Endothelial cell of umbilical vein (primary cell): ENCODE measurements at regions not wholly inside any gene's neighbourhood (a gene's known extent, or its start where the extent isn't known, plus 50 kb on each side); places are given as distances from the start of the nearest gene placed in this dataset.

Experiments used
- BruUV-seq: library from RNA; stranded (reverse); fragments of 400-500 nt; replicated peaks from 2 replicates; lab custom pipeline; 2021; lab: Mats Ljungman, UMichigan
- CTCF ChIA-PET: fragments of 300-600, 350-600 bp; sonication (Branson Sonifier 250); formaldehyde crosslinking; loops from one replicate; lab custom pipeline; 2021; ENCODE audit warnings: antibody characterized with exemption, inconsistent platforms; lab: Charles Lee
- POLR2A ChIA-PET: fragments of 300-600, 350-600 bp; sonication (Branson Sonifier 250); formaldehyde crosslinking; loops from one replicate; lab custom pipeline; 2021; ENCODE audit warnings: antibody characterized with exemption, inconsistent platforms; lab: Charles Lee
- DNase-seq: peaks from one replicate; pipeline ENCODE4 v3.0.0-alpha.2; 2011; ENCODE audit warnings: low read depth, low spot score
- FAIRE-seq: peaks from 2 replicates; lab custom pipeline; 2011; peaks lifted over from hg19 to GRCh38; lab: Jason Lieb, UNC
- H2AFZ ChIP-seq: 2 replicates; pipeline ENCODE4 v1.6.0; 2012; ENCODE audit warnings: low read depth, low read length, control low read depth, inconsistent platforms
- H3K27ac ChIP-seq: 2 replicates; pipeline ENCODE4 v1.5.1; 2011; ENCODE audit warnings: low read depth, mild to moderate bottlenecking, control low read depth, low read length, moderate library complexity; ENCODE audit not compliant: insufficient read depth
- H3K27me3 ChIP-seq, 2 experiments: 2 replicates each; pipeline versions ENCODE4 v1.6.0 to v1.6.1; 2011; ENCODE audit warnings: low read length in 2 of 2, mixed read lengths in 1 of 2; ENCODE audit not compliant: control insufficient read depth in 2 of 2, insufficient read depth in 2 of 2
- H3K36me3 ChIP-seq, 2 experiments: 2 replicates in 1 of 2; 3 replicates in 1 of 2; pipeline ENCODE4 v1.5.1; 2011; ENCODE audit warnings: low read length in 2 of 2, mild to moderate bottlenecking in 1 of 2, moderate library complexity in 1 of 2; ENCODE audit not compliant: control insufficient read depth in 2 of 2, insufficient read depth in 2 of 2; ENCODE audit errors: extremely low read depth in 1 of 2
- H3K4me1 ChIP-seq: 3 replicates; pipeline ENCODE4 v1.5.1; 2011; ENCODE audit warnings: mild to moderate bottlenecking, low read length; ENCODE audit not compliant: control insufficient read depth, insufficient read depth; ENCODE audit errors: extremely low read depth
- H3K4me2 ChIP-seq: 2 replicates; pipeline ENCODE4 v1.6.1; 2011; ENCODE audit warnings: low read length, control low read depth, mixed read lengths; ENCODE audit not compliant: insufficient read depth
- H3K4me3 ChIP-seq, 3 experiments: fragments of 200-600 bp in 1 of 3; sonication (generic), shearing (Covaris generic) in 1 of 3; replicated peaks in 1 of 3; 2 replicates each; pipeline ENCODE4 v1.5.1; 2011 to 2016; ENCODE audit warnings: control low read depth in 3 of 3, low read length in 3 of 3, mild to moderate bottlenecking in 2 of 3, inconsistent platforms in 1 of 3, low read depth in 1 of 3, moderate library complexity in 1 of 3; ENCODE audit not compliant: insufficient read depth in 1 of 3
- H3K79me2 ChIP-seq: 2 replicates; pipeline ENCODE4 v1.6.0; 2012; ENCODE audit warnings: low read length, inconsistent platforms; ENCODE audit not compliant: control insufficient read depth, insufficient read depth
- H3K9ac ChIP-seq: replicated peaks from 2 replicates; pipeline ENCODE3; 2011; ENCODE audit warnings: low read length, control low read depth; ENCODE audit not compliant: insufficient read depth; ENCODE audit errors: extremely low read depth
- H3K9me1 ChIP-seq: replicated peaks from 3 replicates; pipeline ENCODE4 v1.6.0; 2011; ENCODE audit warnings: mild to moderate bottlenecking, low read length; ENCODE audit not compliant: control insufficient read depth, insufficient read depth; ENCODE audit errors: extremely low read depth
- H3K9me3 ChIP-seq: replicated peaks from 2 replicates; pipeline ENCODE4 v1.5.1; 2012; ENCODE audit warnings: low read length, inconsistent platforms; ENCODE audit not compliant: control insufficient read depth, insufficient read depth
- H4K20me1 ChIP-seq: replicated peaks from 2 replicates; pipeline ENCODE3; 2011; ENCODE audit warnings: mild to moderate bottlenecking, low read length; ENCODE audit not compliant: control insufficient read depth, insufficient read depth; ENCODE audit errors: extremely low read depth
- EZH2 ChIP-seq: IDR thresholded peaks from 2 replicates; pipeline ENCODE4 v1.6.1; 2012; ENCODE audit warnings: borderline replicate concordance, low read depth, mild to moderate bottlenecking, moderate library complexity, low read length, inconsistent platforms; ENCODE audit not compliant: severe bottlenecking
- FOS ChIP-seq: IDR thresholded peaks from 2 replicates; pipeline ENCODE4 v1.6.1; 2011; ENCODE audit warnings: mild to moderate bottlenecking, low read length, moderate library complexity, borderline replicate concordance; ENCODE audit not compliant: insufficient read depth
- GATA2 ChIP-seq: IDR thresholded peaks from 2 replicates; pipeline ENCODE4 v1.7.0; 2011; ENCODE audit warnings: low read depth, mild to moderate bottlenecking, moderate library complexity, mixed read lengths, low read length; ENCODE audit not compliant: insufficient read length, insufficient read depth
- JUN ChIP-seq: IDR thresholded peaks from 2 replicates; pipeline ENCODE4 v1.6.1; 2011; ENCODE audit warnings: borderline replicate concordance, low read depth; ENCODE audit not compliant: insufficient read length, insufficient read depth
- MYC ChIP-seq: IDR thresholded peaks from one replicate; pipeline ENCODE4 v1.6.1; 2011; ENCODE audit warnings: mild to moderate bottlenecking, low read depth, low read length
- POLR2A ChIP-seq: IDR thresholded peaks from 2 replicates; pipeline ENCODE4 v1.6.1; 2012; ENCODE audit warnings: low read depth, mild to moderate bottlenecking, control low read depth, low read length
- dilution Hi-C: fragments of 300-500 bp; cut with MboI; formaldehyde crosslinking; loops from one replicate; pipeline ENCODE4 v1.15.0; 2019; ENCODE audit warnings: low sequenced_read_pairs; ENCODE audit not compliant: extremely low pct_ligation_motif_present
- intact Hi-C: fragments of 100-400 bp; cut with micrococcal nuclease; formaldehyde crosslinking; loops from one replicate; pipeline ENCODE4 v1.10.0; 2022
- TF ChIP-seq, protein P1 (sequence below), 2 donors: IDR thresholded peaks; 1 replicate in 1 of 2; 2 replicates in 1 of 2; pipeline ENCODE4 v1.5.1; 2011; ENCODE audit warnings: low read length in 2 of 2, mild to moderate bottlenecking in 2 of 2, moderate library complexity in 2 of 2, control low read depth in 1 of 2, inconsistent platforms in 1 of 2, low read depth in 1 of 2; ENCODE audit not compliant: insufficient read depth in 1 of 2; ENCODE audit errors: extremely low read depth in 1 of 2

DNA sequence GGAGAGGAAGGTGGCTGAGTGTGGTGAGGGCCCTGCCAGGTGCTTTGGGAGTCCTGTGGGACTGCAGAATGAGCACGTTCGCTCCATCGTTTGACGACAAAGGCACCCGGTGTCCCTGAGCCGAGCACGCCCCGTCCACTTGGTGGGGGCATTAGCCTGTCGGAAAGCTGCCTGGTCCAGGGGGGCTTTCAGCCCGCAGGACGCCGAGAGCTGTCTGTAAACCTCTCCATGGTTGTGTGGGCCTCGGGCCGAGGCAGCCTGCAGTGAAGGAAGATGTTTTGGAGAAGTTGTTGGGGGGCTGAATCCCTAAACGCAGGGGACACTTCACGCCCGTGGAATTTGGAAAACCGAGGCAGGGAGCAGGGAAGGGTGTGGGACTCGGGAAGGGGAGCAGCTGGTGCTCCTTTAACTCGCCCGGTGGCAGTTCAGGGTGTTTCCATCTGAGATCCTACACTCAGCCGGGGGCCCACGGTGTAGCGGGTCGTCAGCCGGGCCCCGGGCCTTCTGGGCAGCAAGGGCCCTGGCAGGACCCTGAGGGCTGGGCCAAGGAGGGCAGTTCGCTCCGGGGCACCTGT is 53.8 kb downstream of the MRPL36 start:
- H3K27ac ChIP-seq = no peak overlapping the region
- H3K9me3 ChIP-seq = no peaks in the 10 kb centered on the region
- no peaks in the 10 kb centered on the region for H3K9me1 ChIP-seq
- no TSS peak for BruUV-seq
- no peaks in the 10 kb centered on the region for H3K27me3 ChIP-seq
- H3K9ac ChIP-seq = no peak overlapping the region
- dilution Hi-C loops (no loop called here), intact Hi-C loops (no loop called here)
- no peak for FAIRE-seq
- H3K36me3 ChIP-seq = no peaks in the 10 kb centered on the region
- no peaks in the 10 kb centered on the region for H3K79me2 ChIP-seq
- TF ChIP-seq FOS (no peak), GATA2 (no peak), POLR2A (no peak), EZH2 (no peak), JUN (no peak), MYC (no peak)
- TF ChIP-seq, protein P1, sequence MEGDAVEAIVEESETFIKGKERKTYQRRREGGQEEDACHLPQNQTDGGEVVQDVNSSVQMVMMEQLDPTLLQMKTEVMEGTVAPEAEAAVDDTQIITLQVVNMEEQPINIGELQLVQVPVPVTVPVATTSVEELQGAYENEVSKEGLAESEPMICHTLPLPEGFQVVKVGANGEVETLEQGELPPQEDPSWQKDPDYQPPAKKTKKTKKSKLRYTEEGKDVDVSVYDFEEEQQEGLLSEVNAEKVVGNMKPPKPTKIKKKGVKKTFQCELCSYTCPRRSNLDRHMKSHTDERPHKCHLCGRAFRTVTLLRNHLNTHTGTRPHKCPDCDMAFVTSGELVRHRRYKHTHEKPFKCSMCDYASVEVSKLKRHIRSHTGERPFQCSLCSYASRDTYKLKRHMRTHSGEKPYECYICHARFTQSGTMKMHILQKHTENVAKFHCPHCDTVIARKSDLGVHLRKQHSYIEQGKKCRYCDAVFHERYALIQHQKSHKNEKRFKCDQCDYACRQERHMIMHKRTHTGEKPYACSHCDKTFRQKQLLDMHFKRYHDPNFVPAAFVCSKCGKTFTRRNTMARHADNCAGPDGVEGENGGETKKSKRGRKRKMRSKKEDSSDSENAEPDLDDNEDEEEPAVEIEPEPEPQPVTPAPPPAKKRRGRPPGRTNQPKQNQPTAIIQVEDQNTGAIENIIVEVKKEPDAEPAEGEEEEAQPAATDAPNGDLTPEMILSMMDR (IDR thresholded peaks at IDR 0.05; ENCODE audit: extremely low read depth in 1 of 2, insufficient read depth in 1 of 2, low read depth in 1 of 2, low read length in 2 of 2) = no peak
- ChIA-PET POLR2A (no interaction called here), CTCF (no interaction called here)
- H3K4me2 ChIP-seq = no peak overlapping the region
- H3K4me3 ChIP-seq = no peak overlapping the region
- no peak overlapping the region for H2AFZ ChIP-seq
- no peaks in the 10 kb centered on the region for H3K4me1 ChIP-seq
- no peaks in the 10 kb centered on the region for H4K20me1 ChIP-seq
- no peak for DNase-seq
